LNCaP clone FGC (cell line): ENCODE measurements at regions not wholly inside any gene's neighbourhood (a gene's known extent, or its start where the extent isn't known, plus 50 kb on each side); places are given as distances from the start of the nearest gene placed in this dataset.

Experiments
- DNase-seq: peaks from one replicate; pipeline ENCODE4 v3.0.0-alpha.2; 2011; ENCODE audit warnings: low read depth
- H3K4me3 ChIP-seq: 2 replicates; pipeline ENCODE4 v1.5.1; 2011; ENCODE audit warnings: mild to moderate bottlenecking, low read depth, low read length, control low read depth
- CTCF ChIP-seq: IDR thresholded peaks from 2 replicates; pipeline ENCODE4 v1.5.1; 2012; ENCODE audit warnings: mild to moderate bottlenecking; ENCODE audit not compliant: control insufficient read depth, insufficient read depth; ENCODE audit errors: extremely low read depth

- DNase-seq, result no peak
- no peak overlapping the region for H3K4me3 ChIP-seq
- TF ChIP-seq CTCF, result no peak
Measured at GRCh38 chr2:41151746-41152145, 699.9 kb upstream of the SLC8A1 start.

DNA sequence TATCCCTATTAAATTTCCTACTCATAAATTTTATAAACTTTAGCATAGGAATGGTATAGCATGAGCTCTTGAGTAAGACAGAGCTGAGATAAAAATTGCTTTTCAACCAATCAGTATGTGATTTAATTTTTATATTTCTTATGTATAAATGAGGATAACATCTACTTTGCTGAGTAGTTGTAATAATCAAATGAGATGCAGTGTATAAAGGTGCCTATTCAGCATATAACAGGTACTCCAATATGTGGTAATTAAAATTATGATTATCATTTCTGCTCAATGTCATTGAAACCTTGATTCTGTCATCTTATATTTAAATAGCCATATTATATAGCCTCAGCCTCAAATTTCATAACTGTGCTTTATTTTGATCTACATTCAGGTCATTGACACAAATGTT, 700.4 kb upstream of the SLC8A1 start:
- no peak for TF ChIP-seq CTCF
- DNase-seq, result no peak
- no peak overlapping the region for H3K4me3 ChIP-seq

DNA sequence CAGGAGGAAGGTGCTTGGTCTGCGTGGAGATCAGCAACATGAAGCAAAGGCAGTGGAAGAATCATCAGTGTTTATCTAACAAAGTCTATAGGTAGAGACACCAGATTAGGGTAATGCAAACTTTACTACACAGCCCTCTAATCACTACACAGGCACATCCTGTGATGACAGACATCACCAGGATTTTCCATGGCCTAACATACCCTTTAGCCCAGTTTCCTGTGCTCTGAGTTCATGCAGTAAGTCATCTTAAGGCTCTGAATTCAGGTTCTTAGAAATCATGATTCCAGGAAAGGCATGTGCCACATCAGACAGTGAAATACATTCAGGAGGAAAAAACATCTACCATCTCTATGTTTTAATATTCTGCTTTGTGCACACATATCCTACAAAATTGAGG, 708.5 kb upstream of the SLC8A1 start:
- H3K4me3 ChIP-seq, result no peak overlapping the region
- TF ChIP-seq CTCF, result no peak
- DNase-seq, result no peak

GRCh38 chr2:41167014-41167413, 715.1 kb upstream of the SLC8A1 start:
- H3K4me3 ChIP-seq, result no peak overlapping the region
- no peak for TF ChIP-seq CTCF
- no peak for DNase-seq

- TF ChIP-seq CTCF, result no peak
- DNase-seq, result no peak
Measured at GRCh38 chr2:41169744-41170143, 717.9 kb upstream of the SLC8A1 start.

GRCh38 chr2:41170589-41170988, 718.7 kb upstream of the SLC8A1 start:
- no peak for DNase-seq
- no peak overlapping the region for H3K4me3 ChIP-seq
- TF ChIP-seq CTCF, result no peak

More at GRCh38 chr2:41169744-41170143, 717.9 kb upstream of the SLC8A1 start:
- no peak overlapping the region for H3K4me3 ChIP-seq

GRCh38 chr2:41180387-41180786, 728.5 kb upstream of the SLC8A1 start:
- DNase-seq, result no peak
- no peak for TF ChIP-seq CTCF
- no peak overlapping the region for H3K4me3 ChIP-seq
